ENCODE measurements at regions not wholly inside any gene's neighbourhood (a gene's known extent, or its start where the extent isn't known, plus 50 kb on each side); places are given as distances from the start of the nearest gene placed in this dataset.
"Not testable (repeated sequence)": the region's sequence is repeated elsewhere in the genome, so short reads cannot be mapped to it uniquely, and the experiment has no call there.

GRCh38 chr17:34055606-34056005 lies 199.5 kb upstream of the CCL2 start:
- no peak for DNase-seq

- no peak for DNase-seq
Measured at GRCh38 chr17:34059423-34060220, 195.5 kb upstream of the CCL2 start.

GRCh38 chr17:34066528-34066927 lies 188.6 kb upstream of the CCL2 start:
- no peak for DNase-seq

- no peak for DNase-seq
Measured at GRCh38 chr17:34067011-34067410, 188.1 kb upstream of the CCL2 start.

GRCh38 chr17:34068571-34068970 lies 186.5 kb upstream of the CCL2 start:
- DNase-seq: no peak

- DNase-seq: no peak
Measured at GRCh38 chr17:34070712-34071111, 184.4 kb upstream of the CCL2 start.

- no peak for DNase-seq
Measured at GRCh38 chr17:34071886-34072420, 183.1 kb upstream of the CCL2 start.

- no peak for DNase-seq
Measured at GRCh38 chr17:34075076-34075475, 180.0 kb upstream of the CCL2 start.

- no peak for DNase-seq
Measured at GRCh38 chr17:34076743-34077631, 178.1 kb upstream of the CCL2 start.

GRCh38 chr17:34081269-34081668 lies 173.8 kb upstream of the CCL2 start:
- DNase-seq: no peak

GRCh38 chr17:34082404-34082803 lies 172.7 kb upstream of the CCL2 start:
- no peak for DNase-seq

GRCh38 chr17:34089042-34089441 lies 166.0 kb upstream of the CCL2 start:
- not testable (repeated sequence) for DNase-seq

GRCh38 chr17:34090593-34090992 lies 164.5 kb upstream of the CCL2 start:
- DNase-seq: no peak

- DNase-seq: no peak
Measured at GRCh38 chr17:34091975-34092374, 163.1 kb upstream of the CCL2 start.

GRCh38 chr17:34095106-34095505 lies 160.0 kb upstream of the CCL2 start:
- no peak for DNase-seq

GRCh38 chr17:34098699-34099098 lies 156.4 kb upstream of the CCL2 start:
- no peak for DNase-seq

- DNase-seq: no peak
Measured at GRCh38 chr17:34099859-34100515, 155.1 kb upstream of the CCL2 start.

GRCh38 chr17:34107019-34107418 lies 148.1 kb upstream of the CCL2 start:
- DNase-seq: no peak

GRCh38 chr17:34110315-34110714 lies 144.8 kb upstream of the CCL2 start:
- DNase-seq: no peak

- no peak for DNase-seq
Measured at GRCh38 chr17:34113089-34113488, 142.0 kb upstream of the CCL2 start.

- DNase-seq: no peak
Measured at GRCh38 chr17:34114174-34114573, 140.9 kb upstream of the CCL2 start.

- no peak for DNase-seq
Measured at GRCh38 chr17:34116306-34116705, 138.8 kb upstream of the CCL2 start.

- DNase-seq: no peak
Measured at GRCh38 chr17:34117332-34117731, 137.8 kb upstream of the CCL2 start.

All from activated gamma-delta T cell treated with Interleukin-2 at 50 U/mL for 16 hours (primary cell).